ENCODE measurements at regions not wholly inside any gene's neighbourhood (a gene's known extent, or its start where the extent isn't known, plus 50 kb on each side); places are given as distances from the start of the nearest gene placed in this dataset.
A peak's percentile ranks its signal among the peaks of the same experiment; 100 is the strongest.

DNA sequence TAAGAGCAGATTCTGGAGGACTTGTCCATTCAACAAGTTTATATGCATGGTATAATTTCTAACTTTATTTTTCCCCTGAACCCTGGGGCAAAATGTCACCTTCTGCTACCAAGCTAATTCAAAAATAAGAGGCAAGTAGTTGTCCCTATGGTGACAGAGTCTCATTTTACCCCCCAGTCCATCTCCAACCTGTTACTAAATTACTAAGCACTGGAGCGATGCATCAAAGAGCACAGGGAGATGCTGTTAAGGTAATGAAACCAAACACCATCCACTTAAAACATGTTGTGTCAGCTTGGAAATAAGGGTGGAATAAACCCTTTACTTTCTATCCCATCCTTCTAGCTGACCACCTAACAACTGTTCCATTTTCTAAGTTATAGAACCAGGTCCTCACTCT is 417.4 kb upstream of the ATP11B start:
- no peak for DNase-seq

DNA sequence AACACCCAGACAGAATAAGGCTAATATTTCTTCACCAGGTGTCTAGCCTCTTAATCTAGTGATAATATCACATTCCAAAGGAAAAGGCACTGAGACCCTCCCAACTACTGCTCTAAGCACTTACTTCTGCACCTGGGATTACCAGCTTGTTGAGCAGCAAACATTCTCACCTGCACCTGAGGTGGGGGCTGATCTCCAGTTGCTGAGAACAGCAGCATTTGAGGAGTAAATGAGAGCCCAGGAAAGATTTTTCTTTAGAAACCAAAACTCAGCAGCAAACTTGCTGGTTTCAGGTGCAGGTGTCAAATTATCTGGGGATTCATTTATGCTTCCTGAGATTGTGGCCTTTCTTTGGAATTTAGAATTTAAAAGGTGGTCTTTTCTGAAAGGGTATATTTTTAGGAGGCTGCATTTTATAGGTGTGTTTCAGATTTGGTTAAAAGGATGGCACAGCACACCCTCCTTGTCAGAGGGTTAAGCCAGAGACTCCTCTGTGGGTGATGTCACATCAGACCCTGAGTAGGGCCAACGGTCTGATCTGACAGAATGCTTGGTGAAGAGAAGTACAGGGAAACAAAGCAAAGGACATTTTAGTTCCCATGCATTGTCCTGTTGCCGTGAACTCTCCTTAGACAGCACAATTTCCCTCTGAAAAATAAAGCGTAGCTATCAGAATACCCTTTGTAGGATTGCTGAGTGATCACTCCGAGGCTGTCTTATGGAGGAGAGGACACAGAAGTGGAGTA is 411.0 kb upstream of the ATP11B start:
- no CpG with 5 or more reads among the region's 4 CpGs for whole genome bisulfite sequencing (ENCODE audit: insufficient coverage, low lambda C conversion rate)
- no peaks in the 10 kb centered on the region for H3K9me3 ChIP-seq (ENCODE audit: control insufficient read depth, low read depth, low read length)
- no peak overlapping the region for H3K27ac ChIP-seq (ENCODE audit: low read length)
- no peak for DNase-seq
- H3K36me3 ChIP-seq (ENCODE audit: control insufficient read depth, insufficient read depth, low read length), result no peaks in the 10 kb centered on the region
- H3K4me1 ChIP-seq (ENCODE audit: control insufficient read depth, insufficient read depth, low read length), result no peaks in the 10 kb centered on the region
- peaks cover 3% of the 10 kb centered on the region for H3K27me3 ChIP-seq (ENCODE audit: control insufficient read depth, insufficient read depth, low read length)
- no peak overlapping the region for H3K4me3 ChIP-seq (ENCODE audit: low read length)

More for the DNA sequence above, 417.4 kb upstream of the ATP11B start:
- Histone ChIP-seq H3K36me3 (ENCODE audit: control insufficient read depth, insufficient read depth, low read length) (no peaks in the 10 kb centered on the region), H3K27ac (ENCODE audit: low read length) (no peak overlapping the region), H3K9me3 (ENCODE audit: control insufficient read depth, low read depth, low read length) (no peaks in the 10 kb centered on the region), H3K4me1 (ENCODE audit: control insufficient read depth, insufficient read depth, low read length) (no peaks in the 10 kb centered on the region), H3K27me3 (ENCODE audit: control insufficient read depth, insufficient read depth, low read length) (no peaks in the 10 kb centered on the region), H3K4me3 (ENCODE audit: low read length) (no peak overlapping the region)
- no CpG with 5 or more reads among the region's 1 CpG for WGBS (ENCODE audit: insufficient coverage, low lambda C conversion rate)

GRCh38 chr3:182384221-182384620 is 409.1 kb upstream of the ATP11B start:
- DNase-seq, result no peak
- H3K36me3 ChIP-seq (ENCODE audit: control insufficient read depth, insufficient read depth, low read length), result no peaks in the 10 kb centered on the region
- no peak overlapping the region for H3K27ac ChIP-seq (ENCODE audit: low read length)
- no peaks in the 10 kb centered on the region for H3K9me3 ChIP-seq (ENCODE audit: control insufficient read depth, low read depth, low read length)
- H3K4me3 ChIP-seq (ENCODE audit: low read length), result no peak overlapping the region
- H3K4me1 ChIP-seq (ENCODE audit: control insufficient read depth, insufficient read depth, low read length), result no peaks in the 10 kb centered on the region
- 60% methylated on average over 2 of the region's 5 CpGs for WGBS (ENCODE audit: insufficient coverage, low lambda C conversion rate)
- peaks cover 3% of the 10 kb centered on the region for H3K27me3 ChIP-seq (ENCODE audit: control insufficient read depth, insufficient read depth, low read length)

DNA sequence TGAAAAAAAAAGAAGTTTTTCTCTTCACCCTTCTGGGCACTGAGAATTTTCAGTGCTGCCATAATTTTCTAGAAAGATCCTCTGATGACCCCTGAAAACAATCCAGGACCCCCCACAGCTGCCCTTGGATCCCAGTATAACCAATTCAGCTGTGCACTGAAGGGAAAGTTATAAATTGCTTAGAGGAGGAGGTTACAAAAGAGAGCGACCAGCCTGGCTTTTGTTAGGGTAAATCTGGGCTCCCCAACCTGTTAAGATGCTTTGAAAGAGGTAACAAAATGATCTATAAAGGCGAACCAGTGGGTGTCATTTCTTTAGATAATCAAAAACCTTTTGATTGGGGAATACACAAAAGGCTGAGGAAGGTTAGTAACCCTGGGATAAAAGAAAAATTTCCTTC is 407.9 kb upstream of the ATP11B start:
- H3K4me3 ChIP-seq (ENCODE audit: low read length), result no peak overlapping the region
- WGBS (ENCODE audit: insufficient coverage, low lambda C conversion rate), result 60% methylated on average over 2 of the region's 2 CpGs
- DNase-seq, result no peak
- H3K27ac ChIP-seq (ENCODE audit: low read length), result no peak overlapping the region
- peaks cover 3% of the 10 kb centered on the region for H3K27me3 ChIP-seq (ENCODE audit: control insufficient read depth, insufficient read depth, low read length)
- no peaks in the 10 kb centered on the region for H3K9me3 ChIP-seq (ENCODE audit: control insufficient read depth, low read depth, low read length)
- no peaks in the 10 kb centered on the region for H3K4me1 ChIP-seq (ENCODE audit: control insufficient read depth, insufficient read depth, low read length)
- no peaks in the 10 kb centered on the region for H3K36me3 ChIP-seq (ENCODE audit: control insufficient read depth, insufficient read depth, low read length)

DNA sequence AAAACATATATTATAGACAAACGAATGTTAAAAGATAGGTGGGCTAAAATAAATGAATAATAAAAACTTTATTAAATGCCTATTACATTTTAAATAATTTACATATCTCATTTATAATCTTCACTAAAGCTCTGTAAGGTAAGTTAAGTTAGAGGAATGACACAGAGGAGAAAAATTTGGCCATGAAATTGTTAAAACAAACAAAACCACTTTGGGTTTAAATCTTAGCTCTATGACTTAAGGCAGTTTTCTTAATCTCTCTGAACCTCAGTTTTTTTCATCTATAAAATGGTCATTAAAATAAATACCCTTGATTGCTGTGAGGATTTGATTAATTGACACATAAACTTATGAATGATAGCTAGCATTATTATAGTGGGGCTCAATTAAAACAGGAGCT is 404.8 kb upstream of the ATP11B start:
- H3K36me3 ChIP-seq (ENCODE audit: control insufficient read depth, insufficient read depth, low read length), result no peaks in the 10 kb centered on the region
- no peak for DNase-seq
- no peak overlapping the region for H3K27ac ChIP-seq (ENCODE audit: low read length)
- no peaks in the 10 kb centered on the region for H3K4me1 ChIP-seq (ENCODE audit: control insufficient read depth, insufficient read depth, low read length)
- H3K4me3 ChIP-seq (ENCODE audit: low read length), result no peak overlapping the region
- H3K9me3 ChIP-seq (ENCODE audit: control insufficient read depth, low read depth, low read length), result no peaks in the 10 kb centered on the region
- peaks cover 1% of the 10 kb centered on the region for H3K27me3 ChIP-seq (ENCODE audit: control insufficient read depth, insufficient read depth, low read length)
- WGBS (ENCODE audit: insufficient coverage, low lambda C conversion rate), result 100% methylated on average over 1 of the region's 1 CpG

DNA sequence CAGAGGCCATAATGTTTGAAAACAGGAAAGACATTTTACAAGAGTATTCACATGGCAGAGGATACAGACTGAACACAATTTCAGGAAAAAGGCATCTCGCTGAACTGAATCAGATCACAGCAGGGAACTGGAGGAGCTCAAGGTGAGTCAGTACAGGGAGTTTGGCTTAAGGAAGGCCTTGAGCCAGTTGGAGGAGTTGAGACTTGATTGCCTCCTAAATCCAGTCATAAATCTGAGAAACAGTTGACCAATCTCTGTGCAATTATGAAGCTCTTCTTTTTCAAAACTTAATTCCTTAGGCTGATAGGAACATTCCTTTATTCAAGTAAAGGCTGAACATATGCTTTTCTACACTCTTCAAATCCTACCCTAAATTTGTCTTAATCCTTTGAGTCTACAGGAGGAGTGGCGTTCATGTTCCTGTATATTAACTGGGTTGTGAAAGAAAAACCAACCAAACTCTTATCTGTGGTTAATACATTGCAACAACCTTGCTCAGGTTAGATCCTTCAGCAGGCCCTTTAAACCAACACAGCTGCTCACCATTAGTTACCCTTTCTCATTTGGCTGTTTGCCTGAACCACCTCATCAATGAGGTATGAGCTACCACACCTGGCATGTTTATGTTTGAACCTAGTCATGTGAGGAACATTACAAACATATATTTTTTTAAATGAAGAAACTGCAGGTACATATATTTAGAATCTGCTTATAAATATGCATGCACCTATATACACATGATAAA is 404.1 kb upstream of the ATP11B start:
- no peaks in the 10 kb centered on the region for H3K36me3 ChIP-seq (ENCODE audit: control insufficient read depth, insufficient read depth, low read length)
- H3K9me3 ChIP-seq (ENCODE audit: control insufficient read depth, low read depth, low read length), result no peaks in the 10 kb centered on the region
- DNase-seq, result peak; percentile 28 to 54
- H3K27me3 ChIP-seq (ENCODE audit: control insufficient read depth, insufficient read depth, low read length), result no peaks in the 10 kb centered on the region
- no CpG with 5 or more reads among the region's 2 CpGs for WGBS (ENCODE audit: insufficient coverage, low lambda C conversion rate)
- no peaks in the 10 kb centered on the region for H3K4me1 ChIP-seq (ENCODE audit: control insufficient read depth, insufficient read depth, low read length)
- no peak overlapping the region for H3K4me3 ChIP-seq (ENCODE audit: low read length)
- no peak overlapping the region for H3K27ac ChIP-seq (ENCODE audit: low read length)

DNA sequence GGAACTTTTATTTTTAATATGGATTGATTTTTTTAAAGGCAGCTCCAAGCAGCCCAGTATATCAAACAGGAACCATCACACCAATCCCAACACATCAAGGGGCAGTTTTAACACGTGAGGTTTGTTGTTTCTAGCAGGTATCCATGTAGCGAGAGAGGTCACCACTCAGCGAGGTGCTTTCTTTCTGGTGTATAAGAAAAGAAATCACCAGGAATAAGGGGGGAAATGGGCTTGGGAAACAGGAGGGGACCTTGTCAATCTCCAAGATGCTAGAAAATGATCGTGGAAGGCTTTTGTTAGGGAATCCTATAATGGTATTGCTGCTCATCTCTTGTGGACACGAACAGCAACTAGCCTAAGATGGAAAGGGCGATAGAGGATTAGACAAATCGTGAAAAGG is 402.9 kb upstream of the ATP11B start:
- Histone ChIP-seq H3K9me3 (ENCODE audit: control insufficient read depth, low read depth, low read length) (no peaks in the 10 kb centered on the region), H3K4me1 (ENCODE audit: control insufficient read depth, insufficient read depth, low read length) (no peaks in the 10 kb centered on the region), H3K27me3 (ENCODE audit: control insufficient read depth, insufficient read depth, low read length) (no peaks in the 10 kb centered on the region), H3K36me3 (ENCODE audit: control insufficient read depth, insufficient read depth, low read length) (no peaks in the 10 kb centered on the region), H3K27ac (ENCODE audit: low read length) (no peak overlapping the region), H3K4me3 (ENCODE audit: low read length) (no peak overlapping the region)
- 100% methylated on average over 2 of the region's 7 CpGs for WGBS (ENCODE audit: insufficient coverage, low lambda C conversion rate)
- no peak for DNase-seq

DNA sequence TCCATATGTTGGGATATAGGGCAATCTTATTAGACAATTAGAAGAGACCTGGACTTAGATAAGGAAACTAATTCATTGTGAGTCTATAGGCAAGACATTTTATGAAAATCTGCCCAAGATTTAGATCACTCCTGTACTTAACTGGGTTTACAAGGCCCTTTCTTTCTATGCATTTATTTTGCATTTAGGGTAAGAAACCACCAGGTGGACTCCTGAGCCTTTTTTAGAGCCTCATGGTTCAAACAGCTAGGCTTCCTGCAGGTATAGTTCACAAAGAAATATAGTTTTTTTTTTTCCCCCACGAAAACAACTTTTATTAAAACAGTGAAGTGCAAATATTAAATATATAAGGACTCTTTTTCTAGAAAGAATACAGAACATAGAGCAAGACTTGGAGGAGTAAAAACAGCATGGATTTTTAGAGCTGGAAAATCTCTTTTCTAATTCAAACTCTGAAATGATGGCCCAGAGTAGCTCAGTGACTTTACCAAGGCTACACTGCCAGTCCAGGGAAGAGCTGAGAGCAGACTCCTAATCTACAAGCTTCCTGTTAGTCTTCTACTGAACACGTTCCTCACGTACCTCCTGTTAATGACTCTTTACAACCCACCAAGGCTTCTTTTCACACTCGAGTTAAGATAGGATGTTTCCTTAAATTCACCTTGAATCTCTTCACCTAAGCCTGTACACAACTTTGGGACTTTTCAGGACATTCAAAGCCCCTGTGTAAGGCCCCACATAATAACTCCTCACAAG is 400.9 kb upstream of the ATP11B start:
- no peak overlapping the region for H3K4me3 ChIP-seq (ENCODE audit: low read length)
- 100% methylated on average over 1 of the region's 4 CpGs for WGBS (ENCODE audit: insufficient coverage, low lambda C conversion rate)
- peak; percentile 43 to 49 for DNase-seq

GRCh38 chr3:182393151-182393550 is 400.2 kb upstream of the ATP11B start:
- no peak overlapping the region for H3K4me3 ChIP-seq (ENCODE audit: low read length)
- no peaks in the 10 kb centered on the region for H3K9me3 ChIP-seq (ENCODE audit: control insufficient read depth, low read depth, low read length)
- H3K27me3 ChIP-seq (ENCODE audit: control insufficient read depth, insufficient read depth, low read length), result peaks cover under 1% of the 10 kb centered on the region
- no peaks in the 10 kb centered on the region for H3K36me3 ChIP-seq (ENCODE audit: control insufficient read depth, insufficient read depth, low read length)
- DNase-seq, result no peak
- H3K27ac ChIP-seq (ENCODE audit: low read length), result no peak overlapping the region
- no peaks in the 10 kb centered on the region for H3K4me1 ChIP-seq (ENCODE audit: control insufficient read depth, insufficient read depth, low read length)
- WGBS (ENCODE audit: insufficient coverage, low lambda C conversion rate), result 40% methylated on average over 1 of the region's 1 CpG

More for the DNA sequence above, 400.9 kb upstream of the ATP11B start:
- no peaks in the 10 kb centered on the region for H3K27me3 ChIP-seq (ENCODE audit: control insufficient read depth, insufficient read depth, low read length)
- H3K36me3 ChIP-seq (ENCODE audit: control insufficient read depth, insufficient read depth, low read length), result no peaks in the 10 kb centered on the region
- H3K27ac ChIP-seq (ENCODE audit: low read length), result no peak overlapping the region
- H3K9me3 ChIP-seq (ENCODE audit: control insufficient read depth, low read depth, low read length), result no peaks in the 10 kb centered on the region
- H3K4me1 ChIP-seq (ENCODE audit: control insufficient read depth, insufficient read depth, low read length), result no peaks in the 10 kb centered on the region

DNA sequence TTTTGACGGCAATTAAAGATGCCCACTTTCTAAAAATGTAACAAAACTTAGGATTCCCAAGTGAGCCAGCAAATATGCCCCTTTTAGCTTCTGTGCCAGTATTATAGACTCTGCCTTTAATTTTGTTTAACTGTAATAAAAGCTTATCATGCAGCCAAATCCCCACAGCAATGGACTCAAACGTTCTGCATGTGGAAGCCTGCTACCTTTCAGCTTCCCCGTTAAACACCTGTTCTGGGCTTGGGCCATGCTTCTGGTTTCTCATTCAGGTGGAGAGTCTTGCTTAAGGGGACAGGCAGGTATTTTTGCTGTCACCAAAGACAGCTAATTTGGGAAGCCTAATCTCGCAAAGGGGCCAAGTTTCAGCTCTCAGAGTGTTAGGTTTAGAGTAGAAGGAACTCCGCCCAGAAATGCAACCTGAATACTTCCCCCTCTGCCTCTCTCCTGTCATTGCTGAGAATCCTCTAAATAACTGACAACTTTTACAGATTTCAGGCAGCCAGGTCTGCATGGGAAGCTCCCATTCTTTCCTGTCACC is 399.4 kb upstream of the ATP11B start:
- H3K4me1 ChIP-seq (ENCODE audit: control insufficient read depth, insufficient read depth, low read length), result no peaks in the 10 kb centered on the region
- H3K9me3 ChIP-seq (ENCODE audit: control insufficient read depth, low read depth, low read length), result no peaks in the 10 kb centered on the region
- no peak for DNase-seq
- H3K4me3 ChIP-seq (ENCODE audit: low read length), result no peak overlapping the region
- no peak overlapping the region for H3K27ac ChIP-seq (ENCODE audit: low read length)
- WGBS (ENCODE audit: insufficient coverage, low lambda C conversion rate), result no CpG with 5 or more reads among the region's 5 CpGs
- no peaks in the 10 kb centered on the region for H3K36me3 ChIP-seq (ENCODE audit: control insufficient read depth, insufficient read depth, low read length)
- H3K27me3 ChIP-seq (ENCODE audit: control insufficient read depth, insufficient read depth, low read length), result peaks cover 2% of the 10 kb centered on the region
